Natural killer cell (primary cell): ENCODE measurements at regions not wholly inside any gene's neighbourhood (a gene's known extent, or its start where the extent isn't known, plus 50 kb on each side); places are given as distances from the start of the nearest gene placed in this dataset.

Experiments used
- ATAC-seq, 3 donors: fragments of 150-1000 bp in 2 of 3; fragments of 200-7000 bp in 1 of 3; cut with Tn5 transposase; 1 replicate in 1 of 3; 2 replicates in 2 of 3; pipeline ENCODE4 v1.10.0; 2021; ENCODE audit warnings: mild to moderate bottlenecking in 2 of 3, moderate library complexity in 2 of 3
- DNase-seq, 2 donors: peaks; one replicate each; pipeline versions ENCODE4 v3.0.0 to v3.0.0-alpha.2; 2013 to 2021; ENCODE audit warnings: mixed read lengths in 1 of 2
- H3K27ac ChIP-seq: one replicate; pipeline ENCODE4 v1.5.1; 2013; ENCODE audit warnings: mild to moderate bottlenecking, low read length
- H3K27me3 ChIP-seq: one replicate; pipeline ENCODE4 v1.6.1; 2013; ENCODE audit warnings: low read length; ENCODE audit not compliant: control insufficient read depth, insufficient read depth
- H3K36me3 ChIP-seq: one replicate; pipeline ENCODE4 v1.6.1; 2013; ENCODE audit warnings: low read length; ENCODE audit not compliant: control insufficient read depth, insufficient read depth
- H3K4me1 ChIP-seq: one replicate; pipeline ENCODE4 v1.6.1; 2013; ENCODE audit warnings: low read length; ENCODE audit not compliant: control insufficient read depth, insufficient read depth
- H3K4me3 ChIP-seq: one replicate; pipeline ENCODE4 v1.5.1; 2013; ENCODE audit warnings: low read length
- H3K9me3 ChIP-seq: one replicate; pipeline ENCODE4 v1.6.1; 2013; ENCODE audit warnings: low read length; ENCODE audit not compliant: control insufficient read depth, insufficient read depth
- H3K27ac Mint-ChIP-seq, 2 donors: one replicate each; pipeline ENCODE4 v1.8.0; 2022; ENCODE audit warnings: mild to moderate bottlenecking in 2 of 2, mixed read lengths in 2 of 2, moderate library complexity in 1 of 2
- H3K27me3 Mint-ChIP-seq, 2 donors: one replicate each; pipeline ENCODE4 v1.8.0; 2022; ENCODE audit warnings: low read depth in 2 of 2, mixed read lengths in 2 of 2
- H3K36me3 Mint-ChIP-seq: one replicate; pipeline ENCODE4 v1.8.0; 2022; ENCODE audit warnings: mixed read lengths
- H3K4me1 Mint-ChIP-seq, 2 donors: one replicate each; pipeline ENCODE4 v1.8.0; 2022; ENCODE audit warnings: mixed read lengths in 2 of 2
- H3K4me3 Mint-ChIP-seq: one replicate; pipeline ENCODE4 v1.8.0; 2022; ENCODE audit warnings: mild to moderate bottlenecking, moderate library complexity, mixed read lengths
- H3K9me3 Mint-ChIP-seq, 2 donors: one replicate each; pipeline ENCODE4 v1.8.0; 2022; ENCODE audit warnings: mixed read lengths in 2 of 2
- CTCF ChIP-seq: fragments of 200-600 bp; IDR thresholded peaks from one replicate; pipeline ENCODE4 v1.8.0; 2022; ENCODE audit warnings: antibody characterized with exemption
- WGBS: methylation state at CpG from one replicate; pipeline ENCODE4 v1.1.7; 2013; ENCODE audit warnings: missing lambda C conversion rate; ENCODE audit not compliant: insufficient coverage; 5-methylcytosine and 5-hydroxymethylcytosine counted together
- intact Hi-C: fragments of 100-400 bp; cut with micrococcal nuclease; formaldehyde crosslinking; loops from one replicate; pipeline ENCODE4 v1.14.2; 2022

GRCh38 chr6:128648022-128648598 is 127.7 kb upstream of the PTPRK start:
- intact Hi-C loops: no loop called here
- Histone ChIP-seq H3K4me3 (no peak overlapping the region), H3K36me3 (no peaks in the 10 kb centered on the region), H3K9me3 (no peaks in the 10 kb centered on the region), H3K27ac (no peak overlapping the region), H3K27me3 (no peaks in the 10 kb centered on the region), H3K4me1 (no peaks in the 10 kb centered on the region)
- no peaks in the 10 kb centered on the region for H3K4me1 Mint-ChIP-seq
- WGBS: 75% methylated on average over 2 of the region's 2 CpGs
- no peaks in the 10 kb centered on the region for H3K27me3 Mint-ChIP-seq
- H3K27ac Mint-ChIP-seq: no peak overlapping the region
- H3K9me3 Mint-ChIP-seq: peaks cover 5 to 6% of the 10 kb centered on the region in 2 donors
- no peaks in the 10 kb centered on the region for H3K36me3 Mint-ChIP-seq
- no peak for DNase-seq
- no peak for ATAC-seq
- H3K4me3 Mint-ChIP-seq: no peak overlapping the region
- no peak for TF ChIP-seq CTCF

GRCh38 chr6:128642132-128642531 is 121.7 kb upstream of the PTPRK start:
- H3K27ac Mint-ChIP-seq: no peak overlapping the region
- H3K27me3 ChIP-seq: no peaks in the 10 kb centered on the region
- H3K4me3 ChIP-seq: no peak overlapping the region
- intact Hi-C loops: no loop called here
- H3K9me3 ChIP-seq: no peaks in the 10 kb centered on the region
- no peak for TF ChIP-seq CTCF
- H3K27ac ChIP-seq: no peak overlapping the region
- H3K4me1 Mint-ChIP-seq: no peaks in the 10 kb centered on the region
- H3K9me3 Mint-ChIP-seq: peaks cover 2% of the 10 kb centered on the region in 2 donors
- no peak overlapping the region for H3K4me3 Mint-ChIP-seq
- no peaks in the 10 kb centered on the region for H3K27me3 Mint-ChIP-seq
- H3K4me1 ChIP-seq: no peaks in the 10 kb centered on the region
- no peaks in the 10 kb centered on the region for H3K36me3 Mint-ChIP-seq
- WGBS: 100% methylated on average over 1 of the region's 1 CpG
- no peaks in the 10 kb centered on the region for H3K36me3 ChIP-seq
- DNase-seq (no peak), ATAC-seq (no peak)

GRCh38 chr6:128641703-128642102 is 121.3 kb upstream of the PTPRK start:
- no peak for TF ChIP-seq CTCF
- no peak overlapping the region for H3K4me3 Mint-ChIP-seq
- no peak overlapping the region for H3K27ac Mint-ChIP-seq
- H3K4me3 ChIP-seq: no peak overlapping the region
- DNase-seq: no peak
- H3K27me3 ChIP-seq: no peaks in the 10 kb centered on the region
- H3K27ac ChIP-seq: no peak overlapping the region
- no peaks in the 10 kb centered on the region for H3K4me1 Mint-ChIP-seq
- H3K36me3 ChIP-seq: no peaks in the 10 kb centered on the region
- no peaks in the 10 kb centered on the region for H3K9me3 ChIP-seq
- ATAC-seq: no peak
- H3K36me3 Mint-ChIP-seq: no peaks in the 10 kb centered on the region
- intact Hi-C loops: no loop called here
- H3K4me1 ChIP-seq: no peaks in the 10 kb centered on the region
- no peaks in the 10 kb centered on the region for H3K27me3 Mint-ChIP-seq
- peaks cover 2 to 4% of the 10 kb centered on the region in 2 donors for H3K9me3 Mint-ChIP-seq

GRCh38 chr6:128638817-128639216 is 118.4 kb upstream of the PTPRK start:
- Histone ChIP-seq H3K4me3 (no peak overlapping the region), H3K27ac (no peak overlapping the region), H3K4me1 (no peaks in the 10 kb centered on the region), H3K9me3 (no peaks in the 10 kb centered on the region), H3K36me3 (no peaks in the 10 kb centered on the region), H3K27me3 (no peaks in the 10 kb centered on the region)
- H3K4me1 Mint-ChIP-seq: no peaks in the 10 kb centered on the region
- intact Hi-C loops: no loop called here
- ATAC-seq (no peak), DNase-seq (no peak)
- H3K27me3 Mint-ChIP-seq: no peaks in the 10 kb centered on the region
- no peaks in the 10 kb centered on the region for H3K36me3 Mint-ChIP-seq
- H3K9me3 Mint-ChIP-seq: peaks cover 5 to 8% of the 10 kb centered on the region in 2 donors
- H3K27ac Mint-ChIP-seq: no peak overlapping the region
- H3K4me3 Mint-ChIP-seq: no peak overlapping the region
- TF ChIP-seq CTCF: no peak
